ENCODE measurements at regions not wholly inside any gene's neighbourhood (a gene's known extent, or its start where the extent isn't known, plus 50 kb on each side); places are given as distances from the start of the nearest gene placed in this dataset.

DNA sequence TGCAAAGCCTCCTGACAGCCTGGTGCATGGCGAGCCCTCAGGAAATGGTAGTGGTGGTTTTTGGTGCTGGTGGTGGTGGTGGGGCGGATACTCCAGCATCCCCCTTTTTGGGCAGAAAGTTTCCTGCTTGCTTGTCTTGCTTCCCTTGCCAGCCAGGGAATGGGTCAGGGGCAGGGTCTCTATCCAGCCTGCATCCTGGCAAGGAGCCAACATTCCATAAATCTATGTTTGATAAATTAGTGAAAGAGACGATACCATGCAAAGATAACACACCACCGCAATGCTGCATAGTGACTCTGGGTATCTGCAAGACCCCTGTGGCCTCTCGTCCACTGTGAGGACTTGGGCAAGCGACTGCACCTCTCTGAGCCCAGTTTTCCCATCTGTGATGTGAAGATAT lies 246.2 kb downstream of the LRFN2 start:
- no peak for TF ChIP-seq ZNF274 (IDR thresholded peaks at IDR 0.05; ENCODE audit: low read depth, low read length)
- H3K4me3 ChIP-seq (ENCODE audit: low read length) = no peak overlapping the region

DNA sequence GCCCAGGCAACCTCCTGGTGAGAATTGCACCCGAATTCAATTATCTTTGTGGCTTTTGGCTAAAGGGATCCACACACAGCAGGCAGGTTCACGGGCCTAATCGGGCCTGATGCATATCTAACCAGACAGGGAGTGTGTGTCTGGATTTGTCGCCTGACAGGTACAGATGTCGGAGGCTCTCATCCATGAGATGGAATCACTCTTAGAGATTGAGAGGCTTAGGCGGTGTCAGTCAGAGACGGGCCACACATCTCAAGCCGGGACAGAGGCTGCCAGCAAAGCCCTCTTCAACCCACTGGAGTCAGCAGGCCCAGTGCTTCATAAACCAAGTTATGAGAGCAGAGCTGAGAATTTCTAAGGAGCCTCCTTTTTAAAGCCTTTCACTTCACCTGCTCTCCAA lies 247.0 kb downstream of the LRFN2 start:
- H3K4me3 ChIP-seq (ENCODE audit: low read length) = no peak overlapping the region
- no peak for TF ChIP-seq ZNF274 (IDR thresholded peaks at IDR 0.05; ENCODE audit: low read depth, low read length)

GRCh38 chr6:40338306-40338705 lies 248.9 kb downstream of the LRFN2 start:
- no peak overlapping the region for H3K4me3 ChIP-seq (ENCODE audit: low read length)
- no peak for TF ChIP-seq ZNF274 (IDR thresholded peaks at IDR 0.05; ENCODE audit: low read depth, low read length)

DNA sequence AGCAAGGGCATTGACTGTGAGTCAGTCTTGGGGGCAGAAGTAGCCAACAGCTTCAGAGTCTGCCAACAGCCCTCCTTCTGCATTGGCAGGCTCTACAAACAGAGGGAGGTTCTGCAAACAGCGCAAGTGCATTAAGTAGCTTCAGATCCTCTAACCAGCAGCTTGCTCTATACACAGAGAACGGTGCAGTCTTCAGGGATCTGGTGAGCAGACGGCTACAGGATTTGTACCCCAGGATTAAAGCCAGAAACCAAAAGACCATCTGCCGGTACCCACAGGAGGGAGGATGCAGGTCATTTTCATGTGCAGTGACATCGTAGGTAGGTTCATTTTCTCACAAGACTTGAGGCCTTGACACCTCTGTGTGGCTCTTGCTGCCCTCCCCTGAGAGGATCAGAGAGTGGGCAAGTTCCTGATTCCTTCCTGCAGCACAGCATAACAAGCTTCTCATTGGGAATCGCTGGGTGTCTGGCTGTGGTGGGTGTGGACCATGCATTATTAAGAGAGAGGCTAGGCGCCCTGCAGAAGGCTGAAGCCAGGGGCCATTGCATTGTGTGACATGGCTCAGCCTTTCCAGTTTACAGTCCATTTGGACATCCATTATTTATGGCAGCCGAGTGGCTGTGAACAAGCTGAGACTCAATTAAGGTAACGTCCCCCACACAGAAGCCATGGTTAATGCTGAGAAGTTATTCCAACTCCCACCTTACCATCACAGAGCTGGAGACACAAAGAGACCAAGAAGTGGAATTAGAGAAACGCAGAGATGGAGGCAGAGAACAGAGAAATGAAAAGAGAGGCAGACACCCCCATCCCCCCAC lies 250.0 kb downstream of the LRFN2 start:
- no peak for TF ChIP-seq ZNF274 (IDR thresholded peaks at IDR 0.05; ENCODE audit: low read depth, low read length)
- H3K4me3 ChIP-seq (ENCODE audit: low read length) = no peak overlapping the region

GRCh38 chr6:40336296-40336695 lies 250.9 kb downstream of the LRFN2 start:
- TF ChIP-seq ZNF274 (IDR thresholded peaks at IDR 0.05; ENCODE audit: low read depth, low read length) = no peak
- H3K4me3 ChIP-seq (ENCODE audit: low read length) = no peak overlapping the region

- TF ChIP-seq ZNF274 (IDR thresholded peaks at IDR 0.05; ENCODE audit: low read depth, low read length) = no peak
- no peak overlapping the region for H3K4me3 ChIP-seq (ENCODE audit: low read length)
Observed at GRCh38 chr6:40334496-40335270, 252.5 kb downstream of the LRFN2 start.

- H3K4me3 ChIP-seq (ENCODE audit: low read length) = no peak overlapping the region
- no peak for TF ChIP-seq ZNF274 (IDR thresholded peaks at IDR 0.05; ENCODE audit: low read depth, low read length)
Observed at GRCh38 chr6:40331545-40331944, 255.6 kb downstream of the LRFN2 start.

- no peak overlapping the region for H3K4me3 ChIP-seq (ENCODE audit: low read length)
- TF ChIP-seq ZNF274 (IDR thresholded peaks at IDR 0.05; ENCODE audit: low read depth, low read length) = no peak
Observed at GRCh38 chr6:40330301-40330721, 256.9 kb downstream of the LRFN2 start.

- H3K4me3 ChIP-seq (ENCODE audit: low read length) = no peak overlapping the region
- no peak for TF ChIP-seq ZNF274 (IDR thresholded peaks at IDR 0.05; ENCODE audit: low read depth, low read length)
Observed at GRCh38 chr6:40328986-40329545, 258.1 kb downstream of the LRFN2 start.

GRCh38 chr6:40328386-40328985 lies 258.7 kb downstream of the LRFN2 start:
- H3K4me3 ChIP-seq (ENCODE audit: low read length) = no peak overlapping the region
- TF ChIP-seq ZNF274 (IDR thresholded peaks at IDR 0.05; ENCODE audit: low read depth, low read length) = no peak

DNA sequence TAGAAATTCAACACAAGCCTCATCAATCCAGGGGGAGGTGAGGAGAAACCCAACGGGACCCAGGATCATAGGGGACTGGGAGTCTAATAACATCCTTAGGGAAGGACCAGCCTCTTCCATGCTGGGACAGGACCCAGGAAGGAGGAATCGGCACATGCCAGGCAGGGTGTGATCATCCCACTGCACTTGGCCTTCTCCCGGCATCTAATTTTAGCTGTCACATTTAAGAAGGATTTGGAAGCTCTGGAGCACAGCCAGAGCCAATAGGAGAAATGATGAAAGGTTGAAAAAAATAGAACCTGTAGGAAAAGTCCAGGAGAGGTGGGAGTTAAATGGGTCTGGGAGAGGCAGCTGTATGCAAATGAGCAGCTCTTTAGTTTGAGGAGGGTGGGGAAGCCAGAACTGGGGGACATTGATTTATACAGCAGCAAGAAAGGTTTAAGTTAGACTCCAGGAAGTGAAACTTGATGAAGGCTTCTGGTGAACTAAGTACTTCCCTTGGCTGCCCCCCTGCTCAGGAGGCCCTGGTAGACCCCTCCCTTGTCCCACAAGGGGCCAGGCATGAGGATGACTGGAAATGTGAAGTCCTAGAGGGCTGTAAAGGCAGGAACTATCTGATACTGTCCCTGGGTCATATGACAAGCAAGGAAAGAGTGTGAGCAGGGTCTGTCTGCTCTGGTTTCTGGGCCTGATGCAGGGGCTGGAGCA lies 260.3 kb downstream of the LRFN2 start:
- no peak overlapping the region for H3K4me3 ChIP-seq (ENCODE audit: low read length)
- TF ChIP-seq ZNF274 (IDR thresholded peaks at IDR 0.05; ENCODE audit: low read depth, low read length) = no peak

DNA sequence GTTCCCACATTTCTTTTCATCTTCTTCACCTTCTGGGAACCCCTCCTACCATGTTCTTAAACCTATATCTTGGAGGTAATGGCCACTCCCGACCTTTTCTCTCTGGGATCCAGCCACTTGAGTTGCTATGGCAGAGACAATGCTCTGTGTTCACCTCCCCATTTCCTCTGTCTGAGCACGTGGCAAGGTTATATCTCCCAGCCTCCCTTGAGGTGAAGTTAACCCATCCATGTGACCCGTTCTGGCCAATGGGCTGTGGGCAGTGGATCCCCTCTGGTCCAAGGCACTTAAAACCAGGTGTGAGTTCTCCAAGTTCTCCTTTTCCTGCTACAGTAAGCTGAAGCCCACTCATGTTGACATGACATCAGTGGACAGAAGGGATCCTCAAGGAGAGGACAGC lies 261.4 kb downstream of the LRFN2 start:
- no peak overlapping the region for H3K4me3 ChIP-seq (ENCODE audit: low read length)
- TF ChIP-seq ZNF274 (IDR thresholded peaks at IDR 0.05; ENCODE audit: low read depth, low read length) = no peak

- TF ChIP-seq ZNF274 (IDR thresholded peaks at IDR 0.05; ENCODE audit: low read depth, low read length) = no peak
- H3K4me3 ChIP-seq (ENCODE audit: low read length) = no peak overlapping the region
Observed at GRCh38 chr6:40325041-40325440, 262.1 kb downstream of the LRFN2 start.
